ENCODE measurements at regions not wholly inside any gene's neighbourhood (a gene's known extent, or its start where the extent isn't known, plus 50 kb on each side); places are given as distances from the start of the nearest gene placed in this dataset.
"Not testable (repeated sequence)": the region's sequence is repeated elsewhere in the genome, so short reads cannot be mapped to it uniquely, and the experiment has no call there.

DNA sequence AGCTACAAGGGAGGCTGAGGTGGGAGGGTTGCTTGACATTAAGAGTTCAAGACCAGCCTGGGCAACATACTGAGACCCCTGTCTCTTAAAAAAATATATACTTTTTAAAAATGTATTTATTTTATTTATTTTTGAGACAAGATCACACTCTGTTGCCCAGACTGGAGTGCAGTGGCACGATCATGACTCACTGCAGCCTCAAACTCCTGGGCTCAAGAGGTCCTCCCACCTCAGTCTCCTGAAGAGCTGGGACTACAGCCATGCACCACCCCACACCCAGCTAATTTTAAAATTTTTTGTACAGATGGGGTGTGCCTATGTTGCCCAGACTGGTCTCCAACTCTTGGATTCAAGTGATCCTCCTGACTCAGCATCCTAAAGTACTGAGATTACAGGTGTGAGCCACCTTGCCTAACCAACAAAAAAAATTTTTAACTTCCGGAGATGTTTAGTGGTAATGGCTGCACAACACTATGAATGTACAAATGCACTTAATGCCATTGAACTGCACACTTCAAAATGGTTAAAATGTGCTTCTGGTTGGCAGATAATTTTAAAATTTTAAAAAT lies 288.5 kb downstream of the GOLGA6L6 start:
- not testable (repeated sequence) for H3K36me3 Mint-ChIP-seq (ENCODE audit: low read depth, unreplicated experiment); H3K4me1 Mint-ChIP-seq (ENCODE audit: low read depth, unreplicated experiment); H3K27ac Mint-ChIP-seq (ENCODE audit: unreplicated experiment); H3K36me3 ChIP-seq (ENCODE audit: insufficient read depth, low read length); H3K9ac ChIP-seq (ENCODE audit: low read length); H2AFZ ChIP-seq (ENCODE audit: low read depth, low read length); H3K79me2 ChIP-seq (ENCODE audit: insufficient read depth, low read length); H3K4me3 Mint-ChIP-seq (ENCODE audit: unreplicated experiment); H3K4me2 ChIP-seq (ENCODE audit: low read length); H3K4me3 ChIP-seq (ENCODE audit: insufficient read depth, low read depth, low read length); H3K4me1 ChIP-seq (ENCODE audit: insufficient read depth, low read length); H3K27ac ChIP-seq (ENCODE audit: low read depth, low read length); H4K20me1 ChIP-seq (ENCODE audit: insufficient read depth, low read length); H3K27me3 Mint-ChIP-seq (ENCODE audit: low read depth, unreplicated experiment); DNase-seq (ENCODE audit: low read depth); H3K27me3 ChIP-seq (ENCODE audit: insufficient read depth, low read length); FAIRE-seq
- H3K9me3 Mint-ChIP-seq (ENCODE audit: unreplicated experiment) = peaks cover 22% of the 10 kb centered on the region
- peaks cover 22% of the 10 kb centered on the region for H3K9me3 ChIP-seq (ENCODE audit: insufficient read depth, low read depth, low read length)

DNA sequence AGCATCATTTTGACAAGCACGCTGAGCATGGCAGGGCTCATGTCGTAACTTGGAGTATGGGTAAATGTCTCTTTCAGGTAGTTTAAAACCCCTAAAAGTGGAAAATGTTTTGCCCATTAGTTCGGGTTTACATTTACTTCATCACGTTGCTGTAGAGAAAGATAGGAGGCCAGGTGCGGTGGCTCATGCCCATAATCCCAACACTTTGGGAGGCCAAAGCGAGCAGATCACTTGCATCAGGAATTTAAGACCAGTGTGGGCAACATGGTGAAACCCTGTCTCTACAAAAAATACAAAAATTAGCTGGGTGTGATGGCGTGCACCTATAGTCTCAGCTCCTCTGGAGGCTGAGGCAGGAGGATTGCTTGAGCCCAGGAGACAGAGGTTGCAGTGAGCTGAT lies 289.6 kb downstream of the GOLGA6L6 start:
- not testable (repeated sequence) for H3K4me3 ChIP-seq (ENCODE audit: insufficient read depth, low read depth, low read length); H3K27ac ChIP-seq (ENCODE audit: low read depth, low read length); H4K20me1 ChIP-seq (ENCODE audit: insufficient read depth, low read length); H3K27me3 Mint-ChIP-seq (ENCODE audit: low read depth, unreplicated experiment); H3K4me1 ChIP-seq (ENCODE audit: insufficient read depth, low read length); H3K9ac ChIP-seq (ENCODE audit: low read length); DNase-seq (ENCODE audit: low read depth); H3K36me3 Mint-ChIP-seq (ENCODE audit: low read depth, unreplicated experiment); H3K27me3 ChIP-seq (ENCODE audit: insufficient read depth, low read length); FAIRE-seq; H3K27ac Mint-ChIP-seq (ENCODE audit: unreplicated experiment); H2AFZ ChIP-seq (ENCODE audit: low read depth, low read length); H3K4me2 ChIP-seq (ENCODE audit: low read length); H3K79me2 ChIP-seq (ENCODE audit: insufficient read depth, low read length); H3K4me1 Mint-ChIP-seq (ENCODE audit: low read depth, unreplicated experiment); H3K4me3 Mint-ChIP-seq (ENCODE audit: unreplicated experiment); H3K36me3 ChIP-seq (ENCODE audit: insufficient read depth, low read length)
- peaks cover 19% of the 10 kb centered on the region for H3K9me3 ChIP-seq (ENCODE audit: insufficient read depth, low read depth, low read length)
- peaks cover 22% of the 10 kb centered on the region for H3K9me3 Mint-ChIP-seq (ENCODE audit: unreplicated experiment)

DNA sequence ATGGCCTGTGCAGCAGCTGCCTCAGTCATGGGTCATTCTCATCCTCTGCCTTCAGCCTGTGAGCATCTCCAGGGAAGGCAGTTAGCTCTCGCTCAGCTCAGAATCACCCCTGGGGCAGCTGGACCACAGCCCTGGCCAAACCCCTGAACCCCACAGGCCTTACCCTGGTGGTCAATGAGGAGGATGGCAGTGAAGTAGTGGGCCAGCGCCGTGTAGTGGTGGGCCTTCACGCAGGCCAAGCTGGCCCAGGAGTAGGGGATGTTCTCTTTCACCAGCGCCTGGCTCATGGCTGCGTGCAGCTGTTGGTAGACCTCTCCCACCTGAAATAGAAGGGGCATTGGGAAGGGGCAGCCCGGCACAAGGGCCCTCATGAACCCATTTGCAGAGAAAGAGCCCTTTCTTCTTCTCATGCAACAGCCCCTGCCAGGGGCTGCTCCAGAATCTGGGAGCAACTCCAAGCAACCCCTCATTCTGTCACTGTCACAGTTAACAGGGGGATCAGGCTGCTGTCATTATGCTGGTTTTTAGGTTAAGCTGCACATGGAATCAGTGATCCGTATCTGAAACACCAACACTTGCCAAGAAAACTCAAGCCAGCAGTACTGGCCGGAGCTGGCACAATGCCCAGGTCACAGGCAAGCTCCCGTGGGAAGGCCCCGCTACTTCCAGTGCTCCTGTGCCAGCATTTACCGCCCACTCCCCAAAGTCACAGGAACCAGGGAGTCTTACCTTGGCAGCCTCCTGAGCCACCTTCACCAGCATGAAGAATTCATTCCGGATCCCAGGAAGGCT lies 290.2 kb downstream of the GOLGA6L6 start:
- H3K4me1 Mint-ChIP-seq (ENCODE audit: low read depth, unreplicated experiment); H3K9ac ChIP-seq (ENCODE audit: low read length); H3K4me3 ChIP-seq (ENCODE audit: insufficient read depth, low read depth, low read length); H3K27me3 Mint-ChIP-seq (ENCODE audit: low read depth, unreplicated experiment); H2AFZ ChIP-seq (ENCODE audit: low read depth, low read length); H4K20me1 ChIP-seq (ENCODE audit: insufficient read depth, low read length); FAIRE-seq; H3K27ac ChIP-seq (ENCODE audit: low read depth, low read length); H3K27me3 ChIP-seq (ENCODE audit: insufficient read depth, low read length); H3K36me3 Mint-ChIP-seq (ENCODE audit: low read depth, unreplicated experiment); H3K4me3 Mint-ChIP-seq (ENCODE audit: unreplicated experiment); H3K79me2 ChIP-seq (ENCODE audit: insufficient read depth, low read length); H3K4me1 ChIP-seq (ENCODE audit: insufficient read depth, low read length); H3K27ac Mint-ChIP-seq (ENCODE audit: unreplicated experiment); H3K4me2 ChIP-seq (ENCODE audit: low read length); DNase-seq (ENCODE audit: low read depth); H3K36me3 ChIP-seq (ENCODE audit: insufficient read depth, low read length): not testable (repeated sequence)
- peaks cover 22% of the 10 kb centered on the region for H3K9me3 ChIP-seq (ENCODE audit: insufficient read depth, low read depth, low read length)
- H3K9me3 Mint-ChIP-seq (ENCODE audit: unreplicated experiment) = peaks cover 21% of the 10 kb centered on the region

DNA sequence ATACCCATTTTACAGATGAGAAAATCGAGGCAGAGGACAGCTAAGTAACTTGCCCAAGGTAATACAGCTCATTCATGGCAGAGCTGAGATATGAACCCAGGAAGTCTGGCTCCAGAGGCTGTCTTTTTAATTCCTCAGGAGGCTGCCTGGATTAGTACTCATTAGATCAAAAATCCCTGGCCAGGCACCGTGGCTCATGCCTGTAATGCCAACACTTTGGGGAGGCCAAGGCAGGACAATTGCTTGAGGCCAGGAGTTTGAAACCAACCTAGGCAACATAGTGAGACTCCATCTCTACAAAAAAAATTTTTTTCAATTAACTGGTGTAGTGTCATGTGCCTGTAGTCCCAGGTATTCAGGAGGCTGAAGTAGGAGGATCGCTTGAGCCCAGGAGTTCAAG lies 291.4 kb downstream of the GOLGA6L6 start:
- H2AFZ ChIP-seq (ENCODE audit: low read depth, low read length); H3K36me3 ChIP-seq (ENCODE audit: insufficient read depth, low read length); H3K27me3 ChIP-seq (ENCODE audit: insufficient read depth, low read length); DNase-seq (ENCODE audit: low read depth); H3K4me2 ChIP-seq (ENCODE audit: low read length); H3K4me1 ChIP-seq (ENCODE audit: insufficient read depth, low read length); H4K20me1 ChIP-seq (ENCODE audit: insufficient read depth, low read length); FAIRE-seq; H3K79me2 ChIP-seq (ENCODE audit: insufficient read depth, low read length); H3K36me3 Mint-ChIP-seq (ENCODE audit: low read depth, unreplicated experiment); H3K4me3 Mint-ChIP-seq (ENCODE audit: unreplicated experiment); H3K9ac ChIP-seq (ENCODE audit: low read length); H3K27ac Mint-ChIP-seq (ENCODE audit: unreplicated experiment); H3K4me3 ChIP-seq (ENCODE audit: insufficient read depth, low read depth, low read length); H3K27me3 Mint-ChIP-seq (ENCODE audit: low read depth, unreplicated experiment); H3K27ac ChIP-seq (ENCODE audit: low read depth, low read length); H3K4me1 Mint-ChIP-seq (ENCODE audit: low read depth, unreplicated experiment): not testable (repeated sequence)
- H3K9me3 ChIP-seq (ENCODE audit: insufficient read depth, low read depth, low read length) = peaks cover 19% of the 10 kb centered on the region
- peaks cover 15% of the 10 kb centered on the region for H3K9me3 Mint-ChIP-seq (ENCODE audit: unreplicated experiment)

DNA sequence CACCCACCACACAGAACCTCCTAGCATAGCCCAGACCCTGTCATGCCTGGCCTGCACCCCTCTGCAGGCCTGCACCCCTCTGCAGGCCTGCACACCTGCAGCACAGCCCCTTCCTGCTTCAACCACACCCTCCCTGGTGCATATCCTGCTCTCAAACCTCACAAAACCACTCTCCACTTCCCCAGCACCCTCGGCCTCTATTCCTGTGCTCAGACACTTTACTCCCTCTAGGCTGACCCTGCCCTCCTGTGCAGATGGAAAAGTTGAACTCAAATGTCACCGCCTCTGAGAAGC lies 292.0 kb downstream of the GOLGA6L6 start:
- H3K79me2 ChIP-seq (ENCODE audit: insufficient read depth, low read length) = not testable (repeated sequence)

DNA sequence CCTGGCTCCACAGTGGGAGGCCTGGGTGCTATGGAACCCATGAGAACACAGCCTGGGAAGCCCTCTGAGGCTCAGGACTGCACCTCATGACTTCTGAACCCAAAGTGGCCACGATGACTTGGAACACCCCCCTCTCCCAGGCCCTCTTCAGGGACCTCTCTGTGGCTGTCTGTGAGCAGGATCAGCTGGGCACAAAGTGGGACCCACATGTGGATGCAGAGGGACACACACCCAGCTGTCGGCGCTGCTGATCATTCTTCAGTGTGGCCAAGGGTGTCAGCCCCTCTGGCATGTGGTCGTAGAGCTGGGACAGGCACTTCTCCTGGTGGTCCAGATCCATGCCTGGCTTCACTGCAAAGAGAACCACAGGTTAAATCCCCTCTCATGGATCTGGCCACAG lies 293.2 kb downstream of the GOLGA6L6 start:
- not testable (repeated sequence) for H3K27me3 ChIP-seq (ENCODE audit: insufficient read depth, low read length); H3K9ac ChIP-seq (ENCODE audit: low read length); DNase-seq (ENCODE audit: low read depth); H3K27ac ChIP-seq (ENCODE audit: low read depth, low read length); FAIRE-seq; H3K4me1 Mint-ChIP-seq (ENCODE audit: low read depth, unreplicated experiment); H3K27ac Mint-ChIP-seq (ENCODE audit: unreplicated experiment); H3K36me3 ChIP-seq (ENCODE audit: insufficient read depth, low read length); H3K4me2 ChIP-seq (ENCODE audit: low read length); H3K4me1 ChIP-seq (ENCODE audit: insufficient read depth, low read length); H3K36me3 Mint-ChIP-seq (ENCODE audit: low read depth, unreplicated experiment); H3K4me3 ChIP-seq (ENCODE audit: insufficient read depth, low read depth, low read length); H3K27me3 Mint-ChIP-seq (ENCODE audit: low read depth, unreplicated experiment); H2AFZ ChIP-seq (ENCODE audit: low read depth, low read length); H3K79me2 ChIP-seq (ENCODE audit: insufficient read depth, low read length); H3K4me3 Mint-ChIP-seq (ENCODE audit: unreplicated experiment); H4K20me1 ChIP-seq (ENCODE audit: insufficient read depth, low read length)
- peaks cover 17% of the 10 kb centered on the region for H3K9me3 Mint-ChIP-seq (ENCODE audit: unreplicated experiment)
- H3K9me3 ChIP-seq (ENCODE audit: insufficient read depth, low read depth, low read length) = peaks cover 22% of the 10 kb centered on the region

More for the DNA sequence above, 292.0 kb downstream of the GOLGA6L6 start:
- not testable (repeated sequence) for H2AFZ ChIP-seq (ENCODE audit: low read depth, low read length); H3K27ac ChIP-seq (ENCODE audit: low read depth, low read length); H3K36me3 ChIP-seq (ENCODE audit: insufficient read depth, low read length); H3K27me3 ChIP-seq (ENCODE audit: insufficient read depth, low read length); H4K20me1 ChIP-seq (ENCODE audit: insufficient read depth, low read length); FAIRE-seq; H3K4me1 ChIP-seq (ENCODE audit: insufficient read depth, low read length); DNase-seq (ENCODE audit: low read depth); H3K9ac ChIP-seq (ENCODE audit: low read length); H3K27me3 Mint-ChIP-seq (ENCODE audit: low read depth, unreplicated experiment); H3K4me3 ChIP-seq (ENCODE audit: insufficient read depth, low read depth, low read length); H3K36me3 Mint-ChIP-seq (ENCODE audit: low read depth, unreplicated experiment); H3K27ac Mint-ChIP-seq (ENCODE audit: unreplicated experiment); H3K4me1 Mint-ChIP-seq (ENCODE audit: low read depth, unreplicated experiment); H3K4me2 ChIP-seq (ENCODE audit: low read length); H3K4me3 Mint-ChIP-seq (ENCODE audit: unreplicated experiment)
- H3K9me3 ChIP-seq (ENCODE audit: insufficient read depth, low read depth, low read length) = peaks cover 22% of the 10 kb centered on the region
- H3K9me3 Mint-ChIP-seq (ENCODE audit: unreplicated experiment) = peaks cover 14% of the 10 kb centered on the region
